GM12864 (cell line): ENCODE measurements at regions not wholly inside any gene's neighbourhood (a gene's known extent, or its start where the extent isn't known, plus 50 kb on each side); places are given as distances from the start of the nearest gene placed in this dataset.

ENCODE experiments used
- DNase-seq: peaks from one replicate; pipeline ENCODE4 v3.0.0-alpha.2; 2011; ENCODE audit warnings: low read depth
- H3K4me3 ChIP-seq: 2 replicates; pipeline ENCODE4 v1.5.1; 2011; ENCODE audit warnings: mild to moderate bottlenecking, low read depth, low read length, control low read depth
- TF ChIP-seq, protein P1 (sequence below): IDR thresholded peaks from 2 replicates; pipeline ENCODE4 v1.5.1; 2011; ENCODE audit warnings: low read depth, mild to moderate bottlenecking, moderate library complexity, low read length, control low read depth, inconsistent platforms; ENCODE audit errors: missing control alignments

DNA sequence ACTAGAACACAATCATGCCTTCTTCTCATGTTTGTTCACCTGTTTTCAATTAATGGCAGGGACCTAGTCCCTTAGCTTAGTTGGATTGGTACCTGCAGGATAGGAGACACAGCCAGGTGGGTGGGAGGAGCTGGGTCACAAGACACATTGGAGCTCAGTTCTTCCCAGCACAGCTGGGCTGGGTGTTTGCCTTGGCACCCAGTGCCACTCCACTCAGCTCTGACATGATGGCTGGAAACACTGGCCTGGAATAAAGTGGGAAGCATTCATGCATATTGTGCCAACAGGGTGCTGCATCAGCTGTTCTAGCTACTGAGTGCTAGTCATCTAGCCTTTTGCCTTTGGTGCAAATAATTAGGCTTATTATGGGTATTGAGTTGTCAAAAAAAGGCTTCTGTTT, 226.1 kb downstream of the PTEN start:
- DNase-seq = no peak
- no peak overlapping the region for H3K4me3 ChIP-seq
- TF ChIP-seq, protein P1, sequence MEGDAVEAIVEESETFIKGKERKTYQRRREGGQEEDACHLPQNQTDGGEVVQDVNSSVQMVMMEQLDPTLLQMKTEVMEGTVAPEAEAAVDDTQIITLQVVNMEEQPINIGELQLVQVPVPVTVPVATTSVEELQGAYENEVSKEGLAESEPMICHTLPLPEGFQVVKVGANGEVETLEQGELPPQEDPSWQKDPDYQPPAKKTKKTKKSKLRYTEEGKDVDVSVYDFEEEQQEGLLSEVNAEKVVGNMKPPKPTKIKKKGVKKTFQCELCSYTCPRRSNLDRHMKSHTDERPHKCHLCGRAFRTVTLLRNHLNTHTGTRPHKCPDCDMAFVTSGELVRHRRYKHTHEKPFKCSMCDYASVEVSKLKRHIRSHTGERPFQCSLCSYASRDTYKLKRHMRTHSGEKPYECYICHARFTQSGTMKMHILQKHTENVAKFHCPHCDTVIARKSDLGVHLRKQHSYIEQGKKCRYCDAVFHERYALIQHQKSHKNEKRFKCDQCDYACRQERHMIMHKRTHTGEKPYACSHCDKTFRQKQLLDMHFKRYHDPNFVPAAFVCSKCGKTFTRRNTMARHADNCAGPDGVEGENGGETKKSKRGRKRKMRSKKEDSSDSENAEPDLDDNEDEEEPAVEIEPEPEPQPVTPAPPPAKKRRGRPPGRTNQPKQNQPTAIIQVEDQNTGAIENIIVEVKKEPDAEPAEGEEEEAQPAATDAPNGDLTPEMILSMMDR = no peak

DNA sequence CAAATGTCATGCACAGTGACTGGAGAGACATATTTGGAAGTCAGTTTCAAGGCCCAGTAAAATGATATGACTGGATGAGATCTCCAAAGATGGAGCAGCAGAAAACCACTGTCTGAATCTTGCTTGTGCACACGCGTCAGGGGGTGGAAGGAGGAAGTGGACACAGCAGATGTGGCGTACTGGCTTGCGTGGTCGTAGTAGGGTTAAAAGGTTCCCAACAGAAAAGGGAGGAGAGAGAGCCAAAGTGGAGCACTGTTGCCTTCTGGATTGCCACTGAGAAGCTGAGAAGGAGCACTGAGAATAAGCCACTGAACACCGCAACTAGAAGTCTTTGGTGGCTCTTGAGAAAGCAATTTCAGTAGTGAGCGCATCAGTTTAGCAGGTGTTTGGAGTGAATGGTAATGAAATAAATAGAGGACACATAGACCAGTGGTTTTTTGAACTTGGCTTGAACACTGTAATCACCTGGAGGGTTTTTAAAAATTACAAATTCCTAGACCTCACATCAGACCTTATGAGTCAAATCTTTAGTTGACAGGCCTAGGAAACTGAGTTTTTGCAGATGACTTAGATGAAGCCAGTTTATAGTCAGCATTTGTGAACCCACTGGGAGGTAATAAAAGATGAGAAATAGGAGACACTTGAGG, 227.3 kb downstream of the PTEN start:
- no peak for DNase-seq
- TF ChIP-seq, protein P1 = no peak
- no peak overlapping the region for H3K4me3 ChIP-seq

DNA sequence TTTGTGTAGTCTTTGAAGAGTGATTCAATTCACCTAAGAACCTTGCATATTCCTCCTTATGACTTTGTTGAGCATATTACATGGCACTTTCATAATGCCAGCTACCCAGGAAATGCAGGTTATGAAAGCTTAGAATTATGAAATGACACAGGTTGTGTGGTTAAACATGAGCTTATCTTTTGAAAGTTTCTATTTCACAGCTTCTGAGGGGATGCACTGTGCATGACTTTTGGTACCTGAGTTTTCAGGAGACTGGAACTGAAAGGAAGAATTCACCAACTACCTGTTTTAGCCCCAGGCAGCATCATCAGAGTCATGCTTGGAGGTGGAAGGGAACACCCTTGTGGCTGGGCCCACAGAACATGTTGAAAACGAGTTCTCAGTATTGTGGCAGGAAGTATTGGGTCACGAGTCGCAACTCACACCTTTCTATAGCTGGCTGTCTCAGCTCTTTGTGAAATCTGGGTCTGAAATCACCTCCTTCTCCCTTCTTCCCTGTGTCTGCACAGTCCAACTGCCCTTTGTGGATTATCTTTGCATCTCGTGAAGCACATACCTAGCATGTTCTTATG, 228.2 kb downstream of the PTEN start:
- no peak overlapping the region for H3K4me3 ChIP-seq
- TF ChIP-seq, protein P1 = peak; percentile 6
- DNase-seq = peak; percentile 96

DNA sequence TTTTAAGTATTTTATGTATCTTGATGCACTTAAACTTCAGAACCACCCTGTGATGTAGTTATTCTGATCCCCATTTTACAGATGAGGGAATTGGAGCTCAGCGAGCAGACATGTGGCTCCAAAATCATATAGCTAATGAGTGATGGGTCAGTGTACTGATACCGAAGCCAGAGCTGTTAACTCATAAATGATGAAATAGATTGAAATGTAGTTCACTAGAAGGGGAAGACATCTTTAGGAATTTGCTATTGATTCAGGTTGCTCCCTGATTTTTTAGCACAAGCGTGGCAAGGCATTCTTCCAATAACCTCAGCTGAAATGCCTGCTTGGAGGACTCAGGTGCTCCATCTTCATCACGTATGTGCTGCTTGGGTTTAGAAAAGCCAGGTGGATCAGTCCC, 228.8 kb downstream of the PTEN start:
- TF ChIP-seq, protein P1 = no peak
- DNase-seq = no peak
- H3K4me3 ChIP-seq = no peak overlapping the region

DNA sequence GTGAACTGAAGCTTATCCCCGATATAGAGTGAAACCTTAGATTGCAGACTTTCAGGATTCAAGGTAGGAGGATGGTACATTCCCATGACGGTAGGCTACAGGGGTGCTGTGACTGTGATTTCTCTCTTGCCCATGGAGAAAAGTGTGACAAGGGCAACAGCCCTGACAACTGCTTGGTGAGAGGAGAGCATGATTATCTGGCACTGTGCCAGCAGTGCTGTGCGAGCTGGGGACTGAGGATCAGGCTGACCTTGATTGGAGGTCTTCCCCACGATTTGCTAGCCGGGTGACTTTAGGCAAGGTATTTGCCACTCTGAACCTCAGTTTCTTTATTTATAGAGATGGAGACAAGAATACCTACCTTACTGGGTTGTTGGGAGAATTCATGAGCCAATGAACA, 229.5 kb downstream of the PTEN start:
- TF ChIP-seq, protein P1 = no peak
- H3K4me3 ChIP-seq = no peak overlapping the region
- DNase-seq = no peak

DNA sequence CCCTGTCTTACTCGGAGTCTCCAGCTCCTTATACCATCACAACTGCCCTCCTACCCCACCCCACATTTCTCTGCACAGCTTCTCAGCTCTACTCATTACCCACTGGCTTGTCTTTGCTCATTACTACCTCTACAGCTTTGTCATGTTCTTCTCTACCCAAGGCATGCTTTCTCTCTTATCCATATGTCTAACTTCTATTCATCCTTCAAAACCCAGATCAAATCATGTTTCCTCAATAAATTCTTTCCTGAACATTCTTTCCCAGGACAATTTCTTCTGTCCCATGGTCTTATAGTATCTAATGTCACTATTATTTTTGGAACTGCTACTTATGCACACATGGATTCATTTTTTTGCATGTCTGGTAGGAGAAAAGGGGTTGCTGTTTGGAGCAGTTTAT, 231.4 kb downstream of the PTEN start:
- no peak overlapping the region for H3K4me3 ChIP-seq
- DNase-seq = no peak
- TF ChIP-seq, protein P1 = no peak

DNA sequence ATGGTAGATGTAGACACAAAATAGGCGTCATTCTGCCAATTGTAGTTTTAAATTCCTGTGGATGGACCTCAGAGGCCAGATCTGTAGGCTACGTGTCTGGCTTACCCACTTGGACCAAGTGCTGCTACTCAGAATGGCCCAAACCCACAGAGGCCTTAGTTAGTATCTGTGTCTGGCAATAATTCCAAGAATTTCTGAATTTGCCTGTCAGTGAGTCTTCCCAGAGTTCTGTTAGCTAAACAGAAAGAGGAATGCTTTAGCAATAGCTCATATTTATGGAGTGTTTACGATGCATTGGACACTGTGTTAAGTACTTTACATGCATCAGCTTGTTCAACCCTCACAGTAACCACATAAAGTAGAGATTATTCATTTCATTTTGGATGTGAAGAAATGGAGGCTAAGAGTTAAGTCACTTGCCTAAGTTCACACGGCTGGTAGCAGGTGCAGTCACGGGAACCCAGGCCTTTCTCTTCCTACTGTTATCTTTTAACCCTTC, 231.8 kb downstream of the PTEN start:
- no peak overlapping the region for H3K4me3 ChIP-seq
- no peak for DNase-seq
- TF ChIP-seq, protein P1 = no peak
